Right cardiac atrium (tissue), 5 donors: ENCODE measurements at regions not wholly inside any gene's neighbourhood (a gene's known extent, or its start where the extent isn't known, plus 50 kb on each side); places are given as distances from the start of the nearest gene placed in this dataset.
"Not testable (repeated sequence)": the region's sequence is repeated elsewhere in the genome, so short reads cannot be mapped to it uniquely, and the experiment has no call there.

Experiments used
- ATAC-seq, 2 donors: fragments of 200-7000 bp; cut with Tn5 transposase; one replicate each; pipeline versions ENCODE4 v1.8.0 to v1.9.1; 2020; ENCODE audit warnings: moderate library complexity in 2 of 2, mild to moderate bottlenecking in 1 of 2
- DNase-seq, 3 donors: peaks; one replicate each; pipeline ENCODE4 v3.0.0-alpha.2; 2020
- H3K27ac ChIP-seq: one replicate; pipeline ENCODE4 v1.5.1; 2013; ENCODE audit warnings: mild to moderate bottlenecking, low read length, control low read depth, moderate library complexity
- H3K27me3 ChIP-seq: one replicate; pipeline ENCODE4 v1.6.1; 2013; ENCODE audit not compliant: control insufficient read depth, insufficient read depth
- H3K4me1 ChIP-seq: one replicate; pipeline ENCODE4 v1.6.1; 2013; ENCODE audit warnings: low read length; ENCODE audit not compliant: control insufficient read depth, insufficient read depth
- H3K4me3 ChIP-seq: one replicate; pipeline ENCODE4 v1.5.1; 2013; ENCODE audit warnings: low read length, control low read depth
- H3K9me3 ChIP-seq: one replicate; pipeline ENCODE4 v1.6.1; 2013; ENCODE audit warnings: low read length; ENCODE audit not compliant: control insufficient read depth
- WGBS: extraction: QIAGEN DNeasy Blood & Tissue Kit; methylation state at CpG from one replicate; pipeline ENCODE4 v1.1.7; 2013; 5-methylcytosine and 5-hydroxymethylcytosine counted together
- intact Hi-C, 4 donors: fragments of 100-400 bp; cut with DNase I; formaldehyde crosslinking; loops; one replicate each; pipeline versions ENCODE4 v1.11.0 to v1.14.0; 2022 to 2023
- donor health status: healthy with polysubstance abuse.
- donor health status: DM: no; HTN: yes; CAD: no.
- donor health status: DM: no; HTN: no; CAD: no.
- donor health status: DM: no; HTN: yes; CAD: no; lungs with severe emphysema.
- donor health status: DM: yes; HTN: yes; CAD: no.

- 88% methylated on average over 2 of the region's 2 CpGs for WGBS
- no peaks in the 10 kb centered on the region for H3K27me3 ChIP-seq
- H3K27ac ChIP-seq: no peak overlapping the region
- no peak overlapping the region for H3K4me3 ChIP-seq
- H3K4me1 ChIP-seq: no peaks in the 10 kb centered on the region
- intact Hi-C loops: no loop called here
- ATAC-seq: no peak
- DNase-seq: no peak
- no peaks in the 10 kb centered on the region for H3K9me3 ChIP-seq
Measured at GRCh38 chr17:13833921-13834320, 232.2 kb upstream of the HS3ST3A1 start.

GRCh38 chr17:13835151-13835550 lies 233.4 kb upstream of the HS3ST3A1 start:
- H3K27me3 ChIP-seq: no peaks in the 10 kb centered on the region
- intact Hi-C loops: no loop called here
- H3K4me3 ChIP-seq: no peak overlapping the region
- H3K4me1 ChIP-seq: no peaks in the 10 kb centered on the region
- H3K27ac ChIP-seq: no peak overlapping the region
- ATAC-seq: no peak
- H3K9me3 ChIP-seq: no peaks in the 10 kb centered on the region
- no peak for DNase-seq
- 88% methylated on average over 2 of the region's 2 CpGs for WGBS

GRCh38 chr17:13837417-13837816 lies 231.9 kb upstream of the COX10 start:
- ATAC-seq (no peak), DNase-seq (no peak)
- Histone ChIP-seq H3K9me3 (no peaks in the 10 kb centered on the region), H3K4me3 (no peak overlapping the region), H3K4me1 (no peaks in the 10 kb centered on the region), H3K27me3 (no peaks in the 10 kb centered on the region), H3K27ac (no peak overlapping the region)
- intact Hi-C loops: no loop called here
- 94% methylated on average over 12 of the region's 12 CpGs for WGBS

GRCh38 chr17:13840254-13840653 lies 229.1 kb upstream of the COX10 start:
- intact Hi-C loops: no loop called here
- ATAC-seq (no peak), DNase-seq (no peak)
- WGBS: 56% methylated on average over 1 of the region's 1 CpG
- Histone ChIP-seq H3K27me3 (no peaks in the 10 kb centered on the region), H3K4me1 (no peaks in the 10 kb centered on the region), H3K27ac (no peak overlapping the region), H3K4me3 (no peak overlapping the region), H3K9me3 (no peaks in the 10 kb centered on the region)

GRCh38 chr17:13843862-13844635 lies 225.3 kb upstream of the COX10 start:
- 58% methylated on average over 4 of the region's 4 CpGs for WGBS
- no peak for ATAC-seq
- DNase-seq: no peak
- H3K27me3 ChIP-seq: no peaks in the 10 kb centered on the region
- no peaks in the 10 kb centered on the region for H3K4me1 ChIP-seq
- H3K4me3 ChIP-seq: no peak overlapping the region
- no peaks in the 10 kb centered on the region for H3K9me3 ChIP-seq
- intact Hi-C loops: no loop called here
- no peak overlapping the region for H3K27ac ChIP-seq

DNA sequence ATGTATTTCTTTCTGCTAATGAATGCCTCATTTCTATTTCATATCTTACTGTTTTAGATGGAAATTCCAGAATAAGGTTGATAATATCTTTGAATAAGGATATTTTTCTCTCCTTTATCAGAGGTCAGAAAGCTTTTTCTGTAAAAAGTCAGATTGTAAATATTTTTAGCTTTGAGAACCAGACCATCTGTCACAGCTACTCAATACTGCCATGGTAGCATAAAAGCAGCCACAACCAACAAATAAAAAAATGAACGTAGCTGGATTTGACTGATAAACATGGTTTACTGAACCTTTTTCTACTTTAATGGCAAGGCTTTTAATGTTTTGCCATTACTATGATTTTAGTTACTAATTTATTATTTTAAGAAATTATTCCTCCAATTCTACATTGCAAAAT lies 217.4 kb upstream of the COX10 start:
- Histone ChIP-seq H3K27ac (no peak overlapping the region), H3K27me3 (no peaks in the 10 kb centered on the region), H3K4me3 (no peak overlapping the region), H3K4me1 (no peaks in the 10 kb centered on the region), H3K9me3 (no peaks in the 10 kb centered on the region)
- intact Hi-C loops: no loop called here
- DNase-seq: no peak
- WGBS: 52% methylated on average over 1 of the region's 1 CpG
- ATAC-seq: no peak

DNA sequence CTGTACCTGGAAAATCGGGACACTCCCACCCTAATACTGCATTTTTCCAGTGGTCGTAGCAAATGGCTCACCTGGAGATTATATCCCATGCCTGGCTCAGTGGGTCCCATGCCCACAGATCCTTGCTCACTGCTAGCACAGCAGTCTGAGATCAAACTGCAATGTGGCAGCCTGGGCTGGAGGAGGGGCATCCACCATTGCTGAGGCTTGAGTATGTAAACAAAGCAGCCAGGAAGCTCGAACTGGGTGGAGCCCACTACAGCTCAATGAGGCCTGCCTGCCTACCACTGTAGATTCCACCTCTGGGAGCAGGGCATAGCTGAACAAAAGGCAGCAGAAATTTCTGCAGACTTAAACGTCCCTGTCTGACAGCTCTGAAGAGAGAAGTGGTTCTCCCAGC lies 213.6 kb upstream of the COX10 start:
- H3K27ac ChIP-seq, ATAC-seq, H3K9me3 ChIP-seq: not testable (repeated sequence)

DNA sequence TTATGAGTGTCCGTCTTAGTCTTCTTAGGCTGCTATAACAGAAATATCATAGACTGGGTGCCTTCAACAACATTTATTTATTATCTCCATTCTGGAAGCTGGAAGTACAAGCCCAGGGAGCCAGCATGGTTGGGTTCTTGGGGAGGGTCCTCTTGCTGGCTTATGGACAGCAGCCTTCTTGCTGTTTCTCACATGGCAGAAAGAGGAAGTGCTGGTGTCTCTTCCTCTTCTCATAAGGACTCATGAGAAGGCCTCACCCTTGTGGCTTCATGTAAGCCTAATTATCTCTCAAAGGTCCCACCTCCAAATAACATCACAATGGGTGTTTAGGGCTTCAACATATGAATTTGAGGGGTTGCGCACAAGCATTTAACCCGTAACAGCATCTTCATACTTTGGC lies 207.0 kb upstream of the COX10 start:
- Histone ChIP-seq H3K27me3 (no peaks in the 10 kb centered on the region), H3K4me3 (no peak overlapping the region), H3K27ac (no peak overlapping the region), H3K9me3 (no peaks in the 10 kb centered on the region), H3K4me1 (no peaks in the 10 kb centered on the region)
- DNase-seq (no peak), ATAC-seq (no peak)
- intact Hi-C loops: no loop called here
- WGBS: 98% methylated on average over 3 of the region's 3 CpGs

More for the DNA sequence above, 213.6 kb upstream of the COX10 start:
- H3K4me1 ChIP-seq, DNase-seq, H3K27me3 ChIP-seq, intact Hi-C loops, H3K4me3 ChIP-seq: not testable (repeated sequence)
- WGBS: 79% methylated on average over 4 of the region's 4 CpGs

GRCh38 chr17:13863436-13863835 lies 205.9 kb upstream of the COX10 start:
- WGBS: 60% methylated on average over 3 of the region's 3 CpGs
- Histone ChIP-seq H3K9me3 (no peaks in the 10 kb centered on the region), H3K4me1 (no peaks in the 10 kb centered on the region), H3K4me3 (no peak overlapping the region), H3K27ac (no peak overlapping the region), H3K27me3 (no peaks in the 10 kb centered on the region)
- DNase-seq (no peak), ATAC-seq (no peak)
- intact Hi-C loops: no loop called here

- WGBS: 58% methylated on average over 3 of the region's 3 CpGs
- DNase-seq: no peak
- Histone ChIP-seq H3K27ac (no peak overlapping the region), H3K4me1 (no peaks in the 10 kb centered on the region), H3K9me3 (no peaks in the 10 kb centered on the region), H3K4me3 (no peak overlapping the region), H3K27me3 (no peaks in the 10 kb centered on the region)
- ATAC-seq: peak in 1 of 2 donors; percentile 54
- intact Hi-C loops: no loop called here
Measured at GRCh38 chr17:13864521-13864920, 204.8 kb upstream of the COX10 start.

- intact Hi-C loops: no loop called here
- H3K27ac ChIP-seq: no peak overlapping the region
- H3K4me3 ChIP-seq: no peak overlapping the region
- 57% methylated on average over 2 of the region's 2 CpGs for WGBS
- H3K9me3 ChIP-seq: no peaks in the 10 kb centered on the region
- ATAC-seq: peak in 1 of 2 donors; percentile 55
- no peaks in the 10 kb centered on the region for H3K4me1 ChIP-seq
- H3K27me3 ChIP-seq: no peaks in the 10 kb centered on the region
- DNase-seq: no peak
Measured at GRCh38 chr17:13865650-13866049, 203.7 kb upstream of the COX10 start.
